NCI-H1417 (cell line): ENCODE measurements at regions not wholly inside any gene's neighbourhood (a gene's known extent, or its start where the extent isn't known, plus 50 kb on each side); places are given as distances from the start of the nearest gene placed in this dataset.

Experiments
- DNase-seq, 3 experiments: peaks; one replicate each; lab custom pipeline; 2025; lab: John Stamatoyannopoulos, UW

DNA sequence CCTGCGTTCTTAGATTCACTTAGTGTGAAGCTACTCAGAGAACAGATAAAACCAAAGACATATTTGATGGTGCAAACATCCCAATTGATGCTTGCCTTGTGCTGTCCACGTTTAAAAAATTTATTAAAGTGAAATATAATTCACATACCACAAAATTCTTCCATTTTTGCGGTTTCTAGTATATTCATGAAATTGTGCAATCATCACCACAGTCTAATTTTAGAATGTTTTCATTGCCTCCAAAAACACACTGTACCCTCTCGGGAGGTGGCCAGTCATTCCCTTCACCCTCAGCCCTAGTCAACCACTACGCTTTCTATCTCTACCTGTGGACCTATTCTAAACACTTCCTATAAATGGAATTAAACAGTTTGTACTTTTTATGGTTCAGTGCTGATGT is 1109.2 kb downstream of the FLRT2 start:
- DNase-seq = no peak

DNA sequence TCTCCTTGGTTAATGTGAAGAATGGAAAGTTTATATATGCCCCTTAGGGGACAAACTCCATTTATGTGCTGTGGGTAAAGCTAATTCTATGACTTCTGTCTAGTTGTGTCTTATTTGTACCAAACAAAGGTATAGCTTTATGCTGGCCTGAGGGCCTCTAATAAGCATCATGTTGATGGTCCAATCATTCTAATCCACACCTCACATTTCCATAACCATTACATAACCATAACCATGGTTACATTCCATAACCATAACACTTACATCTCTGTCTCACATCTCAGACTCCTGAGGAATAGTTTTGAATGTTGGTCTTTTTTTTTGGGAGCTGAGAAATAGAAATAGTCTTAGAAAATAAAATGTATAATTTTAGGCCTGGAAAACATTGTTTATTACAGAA is 1097.1 kb downstream of the FLRT2 start:
- DNase-seq = no peak

DNA sequence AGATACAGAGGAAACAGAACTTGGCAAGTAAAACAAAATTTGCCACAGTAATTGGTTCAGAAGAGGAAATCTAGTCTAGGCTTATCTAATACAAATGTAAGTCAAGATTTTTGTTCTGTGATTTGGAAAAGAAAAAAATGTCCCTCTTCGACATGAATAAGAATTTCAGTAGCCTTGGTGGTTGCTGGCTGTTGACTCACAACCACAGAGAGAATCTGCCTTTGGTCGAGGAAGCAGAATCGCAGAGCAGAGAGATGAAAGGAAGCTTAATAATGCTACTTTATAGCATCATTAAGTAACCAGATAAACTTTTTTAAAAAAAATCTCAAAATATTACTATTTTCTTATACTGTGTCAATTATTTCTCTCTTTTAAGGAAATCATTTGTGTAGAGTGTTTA is 1096.6 kb downstream of the FLRT2 start:
- DNase-seq = no peak

- DNase-seq = no peak
These were observed 1095.7 kb downstream of the FLRT2 start for GRCh38 chr14:86625637-86626036.

DNA sequence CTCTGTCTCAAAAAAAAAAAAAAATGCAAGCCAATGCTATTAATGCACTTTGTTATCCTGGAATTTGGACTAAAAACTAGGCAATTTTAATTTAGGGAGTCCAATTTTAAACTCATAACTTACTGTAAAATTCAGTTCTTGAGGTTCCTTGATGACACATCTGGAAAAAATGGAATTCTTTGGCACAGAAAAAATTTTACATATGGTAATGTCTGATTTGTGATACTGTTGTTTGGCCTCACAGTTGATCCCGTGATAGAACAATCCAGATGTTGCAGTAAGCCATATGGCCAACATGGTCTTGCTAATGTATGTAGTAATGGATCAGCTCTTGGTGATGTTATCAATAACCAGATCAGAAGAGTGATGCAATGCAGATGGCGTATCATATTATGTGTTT is 1089.8 kb downstream of the FLRT2 start:
- DNase-seq = no peak

DNA sequence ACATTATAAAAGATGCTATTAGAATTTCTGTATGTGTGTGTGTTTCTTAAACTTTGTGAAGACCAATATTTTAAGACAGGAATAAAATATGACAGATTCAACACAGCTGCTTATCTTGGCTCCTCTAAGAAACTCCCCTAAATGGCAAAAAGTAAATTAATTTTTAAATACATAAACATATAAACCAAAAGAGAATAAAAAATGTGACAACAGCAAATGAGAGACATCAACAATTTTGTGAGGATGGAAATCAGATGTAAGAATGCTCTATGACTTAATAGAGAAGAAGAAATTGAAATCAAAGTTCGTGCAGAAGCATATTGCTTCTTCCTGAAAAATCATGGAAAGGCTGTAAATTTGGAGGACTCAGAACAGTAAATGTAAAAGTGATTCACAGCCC is 1083.8 kb downstream of the FLRT2 start:
- DNase-seq = no peak

- DNase-seq = no peak
These were observed 1083.2 kb downstream of the FLRT2 start for GRCh38 chr14:86613126-86613525.

DNA sequence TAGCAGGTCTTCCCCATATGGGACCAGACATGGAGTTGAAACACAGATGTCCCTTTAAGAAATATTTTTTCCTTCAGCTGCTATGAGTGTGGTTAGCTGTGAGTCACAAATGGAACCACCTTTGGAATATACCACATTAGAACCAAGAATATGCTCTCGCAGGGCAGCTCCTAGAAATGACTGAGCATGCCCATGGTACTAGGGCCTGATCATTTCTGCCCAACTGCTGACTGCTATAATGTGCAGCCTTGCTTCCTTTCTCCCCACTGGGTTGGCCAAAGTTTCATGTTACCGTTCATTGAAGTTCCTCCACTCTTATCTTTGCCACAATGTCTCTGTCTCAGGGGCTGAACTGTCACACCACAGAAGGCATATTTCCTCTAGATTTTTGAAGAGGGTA is 1074.6 kb downstream of the FLRT2 start:
- no peak for DNase-seq

GRCh38 chr14:86602263-86602662 is 1072.3 kb downstream of the FLRT2 start:
- DNase-seq = no peak

- DNase-seq = no peak
These were observed 1071.9 kb downstream of the FLRT2 start for GRCh38 chr14:86601813-86602212.

DNA sequence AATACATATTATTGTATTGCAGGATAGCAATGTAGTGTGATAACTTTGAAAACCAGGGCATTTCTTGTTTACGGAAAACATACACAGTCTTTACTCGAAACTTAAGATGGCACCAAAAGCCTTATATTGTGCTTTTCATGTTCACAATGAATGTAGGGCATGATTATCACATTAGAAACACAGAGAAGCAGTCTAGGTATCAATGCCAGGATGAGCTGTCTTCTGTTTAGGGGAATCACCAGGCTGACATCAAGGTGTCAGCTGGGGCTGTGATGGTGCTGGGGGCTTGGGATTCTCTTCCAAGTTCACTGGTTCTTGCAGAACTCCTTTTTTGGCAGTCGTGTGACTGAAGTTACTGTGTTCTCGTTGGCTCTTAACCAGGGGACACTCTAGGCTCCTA is 1067.3 kb downstream of the FLRT2 start:
- no peak for DNase-seq

DNA sequence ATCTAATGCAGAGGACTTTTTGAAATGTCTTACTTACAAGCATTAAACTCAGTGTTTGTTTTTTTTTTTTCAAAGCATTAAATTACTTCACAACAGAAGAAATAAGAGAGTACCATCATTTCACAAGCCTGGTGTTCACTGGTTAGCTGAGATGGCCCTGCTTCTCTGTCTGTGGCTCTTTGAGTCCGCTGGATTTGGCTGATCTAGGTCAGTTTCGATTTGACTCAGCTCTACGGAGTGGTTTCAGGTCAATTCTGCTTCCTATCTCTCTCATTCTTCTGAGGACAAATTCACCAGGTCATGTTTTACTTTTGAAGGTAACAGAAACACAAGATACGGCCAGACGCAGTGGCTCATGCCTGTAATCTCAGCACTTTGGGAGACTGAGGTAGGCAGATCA is 1066.1 kb downstream of the FLRT2 start:
- DNase-seq = no peak

DNA sequence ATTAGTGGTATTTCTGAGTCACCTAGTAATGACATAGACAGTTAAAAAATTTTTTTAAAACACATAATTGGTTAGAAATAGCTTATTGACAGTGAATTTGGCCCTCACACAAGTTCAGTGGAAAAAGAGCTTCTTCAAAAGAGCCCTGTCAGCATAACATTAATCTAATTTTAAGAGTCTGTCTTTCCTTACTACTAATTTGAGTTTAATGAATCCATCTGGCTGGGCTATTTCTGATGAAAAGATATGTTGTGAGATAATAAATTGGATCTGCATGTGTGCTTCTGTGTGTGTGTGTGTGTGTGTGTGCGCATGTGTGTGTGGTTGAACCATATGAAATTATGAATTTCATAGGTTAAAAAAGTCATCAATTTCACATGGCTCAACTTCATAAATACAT is 1045.2 kb downstream of the FLRT2 start:
- DNase-seq = no peak

GRCh38 chr14:86574778-86575129 is 1044.8 kb downstream of the FLRT2 start:
- DNase-seq = no peak

DNA sequence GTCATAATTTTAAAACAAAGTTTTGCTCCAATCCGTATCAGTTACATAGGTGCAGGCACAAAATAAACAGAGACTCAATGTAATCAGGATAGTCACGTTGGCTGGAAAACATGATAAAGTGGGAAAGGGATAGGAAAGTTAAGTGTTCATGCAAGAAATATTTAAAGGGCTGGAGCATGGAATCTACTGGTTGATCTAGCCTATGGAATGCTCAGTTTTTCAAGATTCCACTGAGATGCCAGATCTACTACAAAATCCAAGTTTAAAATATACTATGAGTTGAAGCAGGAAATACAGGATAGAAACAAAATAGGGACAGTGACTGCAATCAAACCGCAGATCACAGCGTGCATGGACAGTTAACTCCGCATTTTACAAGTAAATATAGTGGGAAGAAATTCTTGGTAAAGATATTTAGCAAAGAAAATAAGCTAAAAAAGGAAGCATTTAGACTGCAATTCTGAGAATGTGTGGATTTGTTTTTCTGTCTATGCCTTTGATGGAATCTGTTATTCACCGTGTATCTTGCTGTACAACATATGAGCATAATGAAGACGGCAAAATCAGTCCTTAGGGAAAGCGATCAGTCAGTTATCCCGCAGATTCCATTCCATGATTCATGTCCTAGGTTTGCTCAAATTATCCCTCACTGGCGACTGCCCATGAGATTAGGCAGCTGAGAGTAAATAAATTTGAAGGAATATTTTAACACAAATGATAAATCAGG is 1044.3 kb downstream of the FLRT2 start:
- DNase-seq = no peak

DNA sequence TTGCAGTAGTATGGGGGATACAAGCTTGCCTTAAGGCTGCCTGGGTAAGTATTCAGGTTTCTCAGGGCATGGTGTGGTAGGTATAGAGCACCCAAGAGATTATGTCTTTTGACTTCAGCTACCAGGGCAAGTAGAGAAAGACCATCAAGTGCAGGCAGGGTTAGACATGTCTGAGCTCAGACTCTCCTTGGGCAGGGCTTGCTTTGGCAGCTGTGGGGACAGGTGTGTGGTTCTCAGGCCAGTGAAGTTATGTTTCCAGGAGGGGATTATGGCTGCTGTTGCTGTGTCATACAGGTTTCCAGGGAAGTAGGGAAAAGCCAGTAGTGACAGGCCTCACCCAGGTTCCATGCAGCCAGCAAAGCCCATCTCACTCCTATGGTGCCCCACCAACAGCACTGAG is 1040.4 kb downstream of the FLRT2 start:
- no peak for DNase-seq

DNA sequence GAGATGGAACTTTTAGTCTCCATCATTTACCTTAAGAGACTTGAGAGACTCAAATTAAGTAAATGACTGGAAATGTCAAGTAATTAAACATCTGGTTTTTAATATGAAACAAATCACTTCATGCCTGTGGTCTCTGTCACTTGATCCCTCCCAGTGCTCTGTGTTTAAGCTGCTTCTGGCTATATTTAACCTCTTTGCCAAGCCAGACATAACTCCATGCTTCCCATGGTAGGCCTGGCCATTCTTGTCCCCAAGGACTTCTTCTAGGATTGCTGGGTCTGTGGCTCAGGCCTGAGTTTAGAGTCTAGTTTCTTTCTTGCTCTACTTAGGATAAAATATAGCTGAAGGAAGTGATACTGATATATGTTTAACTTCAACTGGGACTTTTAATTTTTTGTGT is 1013.6 kb downstream of the FLRT2 start:
- DNase-seq = no peak

DNA sequence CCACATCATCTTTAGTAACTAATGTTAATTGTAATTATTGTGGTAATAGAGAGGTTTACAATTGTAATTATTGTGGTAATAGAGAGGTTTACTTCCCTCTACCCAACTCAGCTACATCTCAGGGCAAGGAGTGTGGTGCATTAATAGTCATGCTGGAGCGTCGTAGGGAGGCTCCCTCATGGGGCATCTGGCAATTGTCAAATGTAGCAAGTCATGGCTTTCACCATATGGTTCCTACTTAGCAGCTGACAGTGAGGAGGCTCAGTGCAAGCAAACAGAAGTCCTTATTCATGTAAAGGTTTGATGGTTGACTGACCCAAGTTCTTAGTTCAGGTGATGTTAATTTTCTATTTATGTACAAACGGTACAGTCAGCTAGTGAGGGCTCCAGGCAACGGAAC is 1012.0 kb downstream of the FLRT2 start:
- no peak for DNase-seq

DNA sequence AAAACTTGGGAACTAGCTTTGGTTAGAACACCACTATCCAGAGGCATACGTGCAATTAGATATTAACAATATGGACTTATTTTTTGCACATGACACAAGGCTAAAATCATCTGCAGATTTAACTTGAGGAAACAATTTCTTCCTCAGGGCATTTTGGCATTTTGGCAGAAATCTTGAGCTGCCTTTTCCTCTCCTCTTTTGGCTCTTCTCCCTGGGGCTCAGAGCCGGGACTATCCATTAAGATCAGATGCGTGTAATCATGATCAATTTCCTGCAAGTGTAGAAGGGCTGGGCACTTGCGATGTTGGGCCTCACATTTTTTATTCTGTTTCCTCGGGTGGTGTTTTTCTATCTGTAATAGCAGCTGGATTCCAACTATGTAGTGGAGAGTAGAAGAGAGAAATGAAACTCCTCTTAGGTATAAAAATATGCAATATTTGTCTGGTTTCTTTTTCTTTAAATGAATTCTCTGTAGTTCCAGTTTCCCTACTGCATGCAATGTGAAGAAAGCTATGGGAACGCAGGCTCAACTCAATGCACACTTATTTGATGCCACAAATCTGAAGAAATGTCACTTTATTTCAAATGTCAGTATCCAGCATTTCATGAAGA is 1010.8 kb downstream of the FLRT2 start:
- no peak for DNase-seq

DNA sequence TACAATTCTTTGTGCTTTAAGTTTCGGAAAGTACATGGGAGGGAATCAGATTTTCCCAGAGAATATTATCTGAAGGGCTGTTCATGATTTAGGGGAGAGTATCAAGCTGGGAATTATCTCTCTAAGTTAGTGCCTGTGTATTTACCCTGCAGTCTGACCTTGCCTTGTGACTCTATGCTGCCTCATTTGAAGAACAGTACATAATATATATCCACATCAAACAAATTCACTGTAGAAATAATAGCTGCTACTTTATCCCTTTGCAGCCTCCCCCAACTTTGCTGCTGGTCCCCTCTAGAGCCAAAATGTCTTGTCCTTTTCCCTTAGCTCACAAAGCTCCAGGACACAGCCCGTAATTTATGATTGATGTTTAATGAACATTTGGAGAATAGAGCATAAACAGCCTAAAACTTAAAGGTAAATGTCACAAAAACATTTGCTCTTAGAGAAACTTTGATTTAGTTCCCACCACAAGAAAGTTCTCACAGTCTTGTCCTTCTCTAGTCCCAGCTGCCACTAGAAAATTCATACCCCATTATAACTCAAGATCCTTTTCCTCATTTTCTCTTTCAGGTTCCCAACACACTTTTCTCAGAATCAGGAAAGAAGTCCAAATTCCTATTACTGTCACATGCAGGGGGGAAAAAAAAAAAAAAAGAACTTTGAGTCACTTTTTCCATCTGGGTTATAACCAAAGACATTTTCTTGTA is 1009.6 kb downstream of the FLRT2 start:
- DNase-seq = no peak

GRCh38 chr14:86533834-86534233 is 1003.9 kb downstream of the FLRT2 start:
- DNase-seq = no peak

GRCh38 chr14:86532219-86532618 is 1002.3 kb downstream of the FLRT2 start:
- DNase-seq = no peak

- DNase-seq = no peak
These were observed 1000.5 kb downstream of the FLRT2 start for GRCh38 chr14:86530457-86530856.

GRCh38 chr14:86527312-86527711 is 997.4 kb downstream of the FLRT2 start:
- no peak for DNase-seq
